GM18520 (cell line): ENCODE measurements at regions not wholly inside any gene's neighbourhood (a gene's known extent, or its start where the extent isn't known, plus 50 kb on each side); places are given as distances from the start of the nearest gene placed in this dataset.

Experiments
- ATAC-seq: cut with Tn5 transposase; IDR thresholded peaks from one replicate; pipeline ENCODE4 v1.9.1; 2021; ENCODE audit not compliant: unreplicated experiment

- ATAC-seq, result no peak
Observed at GRCh38 chr1:56019472-56019871, 559.9 kb downstream of the PLPP3 start.

- ATAC-seq, result no peak
Observed at GRCh38 chr1:56017336-56017735, 562.0 kb downstream of the PLPP3 start.

- ATAC-seq, result no peak
Observed at GRCh38 chr1:56003846-56004245, 575.5 kb downstream of the PLPP3 start.

GRCh38 chr1:56002231-56002630 lies 577.1 kb downstream of the PLPP3 start:
- ATAC-seq, result no peak

- no peak for ATAC-seq
Observed at GRCh38 chr1:56000424-56000823, 578.9 kb downstream of the PLPP3 start.

- ATAC-seq, result no peak
Observed at GRCh38 chr1:55997536-55997935, 581.8 kb downstream of the PLPP3 start.

GRCh38 chr1:55993646-55994318 lies 585.6 kb downstream of the PLPP3 start:
- ATAC-seq, result no peak

- no peak for ATAC-seq
Observed at GRCh38 chr1:55990007-55990406, 589.4 kb downstream of the PLPP3 start.

- ATAC-seq, result no peak
Observed at GRCh38 chr1:55988963-55989452, 590.4 kb downstream of the PLPP3 start.

GRCh38 chr1:55987491-55988249 lies 591.7 kb downstream of the PLPP3 start:
- no peak for ATAC-seq

GRCh38 chr1:55986003-55986402 lies 593.4 kb downstream of the PLPP3 start:
- no peak for ATAC-seq

- ATAC-seq, result no peak
Observed at GRCh38 chr1:55981010-55981650, 598.2 kb downstream of the PLPP3 start.

- no peak for ATAC-seq
Observed at GRCh38 chr1:55980582-55980981, 598.8 kb downstream of the PLPP3 start.

GRCh38 chr1:55974714-55975441 lies 604.5 kb downstream of the PLPP3 start:
- ATAC-seq, result no peak

GRCh38 chr1:55970526-55971110 lies 608.7 kb downstream of the PLPP3 start:
- ATAC-seq, result no peak

- no peak for ATAC-seq
Observed at GRCh38 chr1:55969322-55969721, 610.0 kb downstream of the PLPP3 start.

GRCh38 chr1:55968661-55969060 lies 610.7 kb downstream of the PLPP3 start:
- no peak for ATAC-seq

GRCh38 chr1:55965981-55966461 lies 613.3 kb downstream of the PLPP3 start:
- no peak for ATAC-seq

GRCh38 chr1:55962472-55962871 lies 616.9 kb downstream of the PLPP3 start:
- no peak for ATAC-seq

GRCh38 chr1:55959136-55959548 lies 620.2 kb downstream of the PLPP3 start:
- ATAC-seq, result no peak

GRCh38 chr1:55958498-55958897 lies 620.9 kb downstream of the PLPP3 start:
- no peak for ATAC-seq
